ENCODE measurements at regions not wholly inside any gene's neighbourhood (a gene's known extent, or its start where the extent isn't known, plus 50 kb on each side); places are given as distances from the start of the nearest gene placed in this dataset.

DNA sequence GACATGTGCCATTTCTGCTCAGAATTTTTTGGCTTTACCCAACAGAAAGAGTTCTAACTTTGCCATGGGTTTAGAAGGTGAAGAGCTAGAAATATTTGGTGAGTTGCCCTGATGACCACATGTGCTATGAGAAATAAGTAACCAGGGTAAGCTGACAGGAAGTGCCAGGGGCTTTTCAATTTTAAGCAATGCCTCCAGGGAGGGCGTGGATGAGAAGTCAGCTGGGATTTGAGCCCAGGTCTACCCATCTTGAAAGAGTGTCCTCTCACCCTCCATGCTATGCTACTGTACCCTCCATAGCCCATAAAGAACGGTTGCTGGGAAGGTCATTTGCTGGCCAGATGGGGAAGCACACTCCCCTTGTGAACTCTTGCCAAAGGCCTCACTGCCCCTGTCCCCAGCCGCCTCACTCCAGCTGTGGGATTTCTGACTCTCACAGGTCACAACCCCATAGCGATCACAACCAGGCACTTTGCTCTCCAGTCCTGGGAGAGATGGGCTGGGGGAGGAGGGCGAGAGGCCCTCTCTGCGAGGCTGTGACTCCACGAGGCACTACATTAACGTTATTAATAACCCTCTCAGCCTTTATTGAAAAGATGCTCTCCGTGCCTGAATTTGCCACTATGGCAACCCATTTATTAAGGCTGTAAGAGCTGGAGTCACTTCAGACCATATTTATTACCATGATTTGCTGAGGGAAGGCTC lies 291.1 kb downstream of the DHX35 start:
- in situ Hi-C loops (cut with MboI; ENCODE audit: low sequenced_read_pairs, unreplicated experiment), result loop anchor here (25.0 kb wide), 2 partner anchors 609 to 1434 kb away; partner anchors contain the start of gene MAFB
- TF ChIP-seq, protein P1, sequence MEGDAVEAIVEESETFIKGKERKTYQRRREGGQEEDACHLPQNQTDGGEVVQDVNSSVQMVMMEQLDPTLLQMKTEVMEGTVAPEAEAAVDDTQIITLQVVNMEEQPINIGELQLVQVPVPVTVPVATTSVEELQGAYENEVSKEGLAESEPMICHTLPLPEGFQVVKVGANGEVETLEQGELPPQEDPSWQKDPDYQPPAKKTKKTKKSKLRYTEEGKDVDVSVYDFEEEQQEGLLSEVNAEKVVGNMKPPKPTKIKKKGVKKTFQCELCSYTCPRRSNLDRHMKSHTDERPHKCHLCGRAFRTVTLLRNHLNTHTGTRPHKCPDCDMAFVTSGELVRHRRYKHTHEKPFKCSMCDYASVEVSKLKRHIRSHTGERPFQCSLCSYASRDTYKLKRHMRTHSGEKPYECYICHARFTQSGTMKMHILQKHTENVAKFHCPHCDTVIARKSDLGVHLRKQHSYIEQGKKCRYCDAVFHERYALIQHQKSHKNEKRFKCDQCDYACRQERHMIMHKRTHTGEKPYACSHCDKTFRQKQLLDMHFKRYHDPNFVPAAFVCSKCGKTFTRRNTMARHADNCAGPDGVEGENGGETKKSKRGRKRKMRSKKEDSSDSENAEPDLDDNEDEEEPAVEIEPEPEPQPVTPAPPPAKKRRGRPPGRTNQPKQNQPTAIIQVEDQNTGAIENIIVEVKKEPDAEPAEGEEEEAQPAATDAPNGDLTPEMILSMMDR (IDR thresholded peaks at IDR 0.05; ENCODE audit: borderline replicate concordance, control extremely low read depth, extremely low read depth, insufficient read depth, missing control alignments), result no peak
- DNase-seq (ENCODE audit: low spot score), result no peak

DNA sequence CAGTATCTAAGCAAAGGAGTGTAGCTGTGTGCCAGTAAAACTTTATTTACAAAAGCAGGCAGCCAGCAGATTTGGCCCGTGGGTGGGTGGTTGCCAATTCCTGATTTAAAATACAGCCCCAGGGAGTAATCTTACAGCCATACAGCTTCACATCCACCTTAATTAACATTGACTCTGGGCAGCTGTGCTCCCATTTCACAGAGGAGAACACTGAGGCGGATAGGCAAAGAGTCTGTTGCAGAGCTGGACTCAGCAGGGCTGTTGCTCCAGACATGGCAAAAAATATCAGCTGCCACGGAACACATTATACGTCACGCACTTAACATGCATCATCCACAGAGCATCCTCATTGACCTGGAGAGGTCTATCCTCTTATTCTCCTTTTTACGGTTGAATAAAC lies 289.9 kb downstream of the DHX35 start:
- in situ Hi-C loops (cut with MboI; ENCODE audit: low sequenced_read_pairs, unreplicated experiment), result loop anchor here (25.0 kb wide), 2 partner anchors 610 to 1435 kb away; partner anchors contain the start of gene MAFB
- TF ChIP-seq, protein P1 (IDR thresholded peaks at IDR 0.05; ENCODE audit: borderline replicate concordance, control extremely low read depth, extremely low read depth, insufficient read depth, missing control alignments), result no peak
- DNase-seq (ENCODE audit: low spot score), result no peak

DNA sequence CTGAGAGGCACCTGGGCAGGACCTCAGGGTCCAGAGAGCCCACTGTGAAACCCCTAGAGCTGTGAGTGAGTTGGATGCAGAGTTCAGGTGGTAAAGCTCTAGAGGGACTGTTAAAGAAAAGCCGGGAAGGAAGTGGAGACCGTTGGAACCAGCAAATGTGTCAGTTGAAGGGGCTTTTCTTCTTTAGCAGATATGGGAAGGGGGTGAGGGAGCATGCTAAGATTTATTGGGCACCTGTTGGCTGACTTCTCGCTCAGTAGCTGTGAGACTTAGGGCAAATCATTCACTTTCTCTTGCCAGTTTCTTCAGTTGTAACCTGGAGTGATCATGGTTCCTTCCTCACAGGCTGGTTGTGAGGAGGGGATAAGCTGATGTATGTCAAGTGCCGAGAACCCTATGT lies 287.7 kb downstream of the DHX35 start:
- TF ChIP-seq, protein P1 (IDR thresholded peaks at IDR 0.05; ENCODE audit: borderline replicate concordance, control extremely low read depth, extremely low read depth, insufficient read depth, missing control alignments), result no peak
- in situ Hi-C loops (cut with MboI; ENCODE audit: low sequenced_read_pairs, unreplicated experiment), result loop anchor here (25.0 kb wide), 2 partner anchors 613 to 1438 kb away; partner anchors contain the start of gene MAFB
- DNase-seq (ENCODE audit: low spot score), result no peak

DNA sequence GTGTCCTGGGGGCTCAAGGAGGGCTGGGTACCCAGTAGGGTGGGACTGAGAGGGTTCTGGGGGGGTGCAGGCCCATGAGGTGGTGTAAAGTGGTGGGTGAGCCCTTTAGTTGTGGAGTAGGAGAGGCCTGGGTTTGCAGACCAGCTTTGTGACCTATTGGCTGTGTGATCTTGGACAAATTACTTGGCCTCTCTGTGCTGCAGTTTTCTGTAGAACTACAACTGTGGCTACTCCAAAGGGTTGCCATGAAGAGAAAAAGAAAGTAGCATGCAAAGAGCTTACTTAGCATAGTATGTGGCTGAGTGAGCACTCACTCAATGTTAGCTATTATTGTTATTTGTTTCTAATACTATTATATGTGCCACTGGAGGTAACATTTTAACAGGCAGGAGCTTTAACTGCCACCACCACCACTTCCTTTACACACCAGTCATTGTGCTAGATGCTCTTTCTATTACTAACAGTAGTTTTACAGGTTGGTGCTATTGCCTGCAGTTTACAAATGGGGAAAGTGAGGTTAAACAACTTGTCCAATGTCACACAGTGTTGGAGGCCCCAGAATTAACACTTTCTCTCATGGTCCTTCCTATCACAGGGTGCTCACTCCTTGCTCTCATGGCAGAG lies 286.8 kb downstream of the DHX35 start:
- DNase-seq (ENCODE audit: low spot score), result no peak
- in situ Hi-C loops (cut with MboI; ENCODE audit: low sequenced_read_pairs, unreplicated experiment), result no loop called here
- TF ChIP-seq, protein P1 (IDR thresholded peaks at IDR 0.05; ENCODE audit: borderline replicate concordance, control extremely low read depth, extremely low read depth, insufficient read depth, missing control alignments), result no peak

DNA sequence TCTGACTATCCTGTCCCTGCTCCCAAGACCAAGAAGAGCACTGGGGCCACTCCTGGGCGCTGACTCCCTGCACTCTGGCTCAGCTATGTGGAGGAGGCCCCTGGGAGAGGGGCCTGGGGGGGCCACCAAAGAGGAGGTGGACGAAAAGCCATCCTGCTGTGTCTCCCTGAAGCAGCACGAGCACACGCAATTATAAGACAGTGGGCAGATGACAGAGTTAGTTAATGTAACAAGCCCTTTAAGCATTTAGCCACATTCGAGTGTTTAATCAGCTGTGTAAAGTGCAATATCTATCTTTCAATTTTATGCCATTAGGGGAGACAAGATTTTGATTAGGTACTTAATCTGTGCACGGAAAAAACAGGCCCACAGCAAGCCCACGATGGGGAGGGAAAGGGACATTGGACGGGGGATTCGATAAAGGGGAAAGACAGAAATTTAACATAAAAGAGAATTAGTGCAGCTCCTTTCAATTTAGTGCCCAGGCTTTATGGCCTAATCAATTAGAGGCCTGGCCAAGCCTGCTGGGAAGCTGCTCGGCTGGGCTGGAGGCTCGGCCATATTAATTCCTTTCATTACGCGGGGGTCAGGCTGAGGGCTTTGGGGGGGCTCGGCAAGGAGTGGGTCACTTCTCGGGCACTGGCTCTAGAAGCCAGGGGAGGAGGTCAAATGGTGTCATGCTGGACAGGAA lies 286.2 kb downstream of the DHX35 start:
- no peak for DNase-seq (ENCODE audit: low spot score)
- in situ Hi-C loops (cut with MboI; ENCODE audit: low sequenced_read_pairs, unreplicated experiment), result no loop called here
- TF ChIP-seq, protein P1 (IDR thresholded peaks at IDR 0.05; ENCODE audit: borderline replicate concordance, control extremely low read depth, extremely low read depth, insufficient read depth, missing control alignments), result no peak

DNA sequence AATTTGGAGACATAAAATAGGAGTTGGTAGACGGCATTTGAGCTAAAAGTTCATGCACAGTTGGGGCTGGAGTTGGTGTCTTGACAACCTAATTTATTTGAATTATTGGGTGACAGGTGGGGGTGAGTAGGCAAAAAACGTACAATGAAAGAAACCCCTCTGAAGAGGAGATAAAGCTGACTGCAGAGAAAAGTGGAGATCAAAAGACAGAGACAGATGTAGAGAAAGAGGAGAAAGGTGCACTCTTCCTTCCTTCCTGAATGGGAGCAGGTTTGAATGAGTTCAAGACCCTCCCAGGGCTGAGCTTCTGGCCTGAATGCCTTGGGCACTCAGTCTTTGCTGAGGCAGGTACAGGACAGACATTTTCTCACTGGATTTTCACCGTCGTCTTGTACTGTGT lies 284.3 kb downstream of the DHX35 start:
- in situ Hi-C loops (cut with MboI; ENCODE audit: low sequenced_read_pairs, unreplicated experiment), result no loop called here
- TF ChIP-seq, protein P1 (IDR thresholded peaks at IDR 0.05; ENCODE audit: borderline replicate concordance, control extremely low read depth, extremely low read depth, insufficient read depth, missing control alignments), result no peak
- no peak for DNase-seq (ENCODE audit: low spot score)
